HG03520 (cell line): ENCODE measurements at regions not wholly inside any gene's neighbourhood (a gene's known extent, or its start where the extent isn't known, plus 50 kb on each side); places are given as distances from the start of the nearest gene placed in this dataset.

Source experiments
- ATAC-seq: cut with Tn5 transposase; IDR thresholded peaks from one replicate; pipeline ENCODE4 v1.9.1; 2021; ENCODE audit warnings: mild to moderate bottlenecking, moderate library complexity; ENCODE audit not compliant: unreplicated experiment

GRCh38 chr12:127399451-127399850, 867.5 kb upstream of the TMEM132C start:
- no peak for ATAC-seq

- no peak for ATAC-seq
Measured at GRCh38 chr12:127400221-127400620, 866.7 kb upstream of the TMEM132C start.

- no peak for ATAC-seq
Measured at GRCh38 chr12:127401005-127401404, 866.0 kb upstream of the TMEM132C start.

- ATAC-seq, result no peak
Measured at GRCh38 chr12:127401536-127401935, 865.4 kb upstream of the TMEM132C start.

- no peak for ATAC-seq
Measured at GRCh38 chr12:127411166-127411915, 855.6 kb upstream of the TMEM132C start.

- no peak for ATAC-seq
Measured at GRCh38 chr12:127411981-127412380, 855.0 kb upstream of the TMEM132C start.

- no peak for ATAC-seq
Measured at GRCh38 chr12:127412866-127413265, 854.1 kb upstream of the TMEM132C start.

- ATAC-seq, result no peak
Measured at GRCh38 chr12:127414186-127414585, 852.8 kb upstream of the TMEM132C start.

GRCh38 chr12:127414636-127415035, 852.3 kb upstream of the TMEM132C start:
- no peak for ATAC-seq

GRCh38 chr12:127416796-127417195, 850.2 kb upstream of the TMEM132C start:
- ATAC-seq, result no peak

GRCh38 chr12:127419111-127419510, 847.9 kb upstream of the TMEM132C start:
- no peak for ATAC-seq

GRCh38 chr12:127421614-127422013, 845.4 kb upstream of the TMEM132C start:
- ATAC-seq, result no peak

- no peak for ATAC-seq
Measured at GRCh38 chr12:127422935-127423566, 843.9 kb upstream of the TMEM132C start.

GRCh38 chr12:127425474-127425873, 841.5 kb upstream of the TMEM132C start:
- no peak for ATAC-seq

- ATAC-seq, result no peak
Measured at GRCh38 chr12:127428420-127428819, 838.5 kb upstream of the TMEM132C start.

GRCh38 chr12:127429551-127430285, 837.3 kb upstream of the TMEM132C start:
- ATAC-seq, result no peak

- ATAC-seq, result no peak
Measured at GRCh38 chr12:127430401-127430800, 836.6 kb upstream of the TMEM132C start.

GRCh38 chr12:127431177-127431576, 835.8 kb upstream of the TMEM132C start:
- ATAC-seq, result no peak

- no peak for ATAC-seq
Measured at GRCh38 chr12:127431594-127431993, 835.4 kb upstream of the TMEM132C start.

- ATAC-seq, result no peak
Measured at GRCh38 chr12:127435439-127435838, 831.5 kb upstream of the TMEM132C start.

- no peak for ATAC-seq
Measured at GRCh38 chr12:127438512-127439244, 828.3 kb upstream of the TMEM132C start.
